Fibroblast of lung (primary cell): ENCODE measurements at regions not wholly inside any gene's neighbourhood (a gene's known extent, or its start where the extent isn't known, plus 50 kb on each side); places are given as distances from the start of the nearest gene placed in this dataset.

ENCODE experiments used
- EZH2 ChIP-seq: IDR thresholded peaks from 2 replicates; pipeline ENCODE4 v1.5.1; 2012; ENCODE audit warnings: low read length, control low read depth, mild to moderate bottlenecking; ENCODE audit errors: missing control alignments
- TF ChIP-seq, protein P1 (sequence below), 2 donors: IDR thresholded peaks in 1 of 2; conservative IDR thresholded peaks in 1 of 2; 1 replicate in 1 of 2; 2 replicates in 1 of 2; pipeline ENCODE4 v1.5.1; 2011 to 2012; ENCODE audit warnings: low read length in 2 of 2, control low read depth in 1 of 2, inconsistent platforms in 1 of 2, low read depth in 1 of 2, mild to moderate bottlenecking in 1 of 2

DNA sequence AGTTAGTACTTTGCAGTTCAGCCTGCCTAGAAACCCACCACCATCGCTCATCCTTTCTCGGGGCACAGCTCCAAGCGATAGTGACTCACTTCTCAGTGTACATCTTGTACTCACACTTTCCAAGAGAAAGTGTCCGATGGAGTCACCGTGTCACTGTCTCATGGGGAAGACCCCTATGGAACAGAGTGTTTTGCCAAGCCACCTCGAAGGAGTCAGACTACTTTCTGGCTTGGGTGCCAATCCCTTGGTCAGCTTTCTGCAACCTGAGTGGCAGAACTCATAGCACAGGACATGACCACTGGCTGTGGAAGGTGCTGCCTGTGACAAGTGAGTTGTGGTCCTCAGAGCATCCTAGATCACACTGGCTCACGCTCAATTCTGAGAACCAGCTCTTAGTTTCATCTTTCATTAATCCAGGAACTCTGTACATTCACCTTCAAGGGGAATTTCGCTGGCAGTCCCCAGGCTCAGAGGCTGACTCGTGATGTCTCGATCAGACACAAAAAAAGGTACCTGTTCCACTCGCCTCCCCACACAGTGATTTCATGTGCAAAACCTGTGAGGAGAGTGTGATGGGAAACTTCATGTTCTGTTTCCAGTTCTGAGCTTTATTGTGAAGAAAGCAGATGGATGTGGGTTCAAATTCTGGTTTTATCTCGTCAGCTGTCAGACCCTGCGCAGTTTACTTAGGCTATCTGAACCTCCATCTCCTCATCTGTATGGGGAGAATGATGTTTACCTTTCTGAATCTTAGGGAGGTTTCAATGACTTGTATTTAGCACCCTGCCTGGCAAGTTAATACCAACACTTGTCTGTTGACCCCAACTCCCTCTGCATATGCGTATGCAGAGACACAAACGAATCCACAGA is 127.3 kb upstream of the CCND2 start:
- TF ChIP-seq, protein P1, sequence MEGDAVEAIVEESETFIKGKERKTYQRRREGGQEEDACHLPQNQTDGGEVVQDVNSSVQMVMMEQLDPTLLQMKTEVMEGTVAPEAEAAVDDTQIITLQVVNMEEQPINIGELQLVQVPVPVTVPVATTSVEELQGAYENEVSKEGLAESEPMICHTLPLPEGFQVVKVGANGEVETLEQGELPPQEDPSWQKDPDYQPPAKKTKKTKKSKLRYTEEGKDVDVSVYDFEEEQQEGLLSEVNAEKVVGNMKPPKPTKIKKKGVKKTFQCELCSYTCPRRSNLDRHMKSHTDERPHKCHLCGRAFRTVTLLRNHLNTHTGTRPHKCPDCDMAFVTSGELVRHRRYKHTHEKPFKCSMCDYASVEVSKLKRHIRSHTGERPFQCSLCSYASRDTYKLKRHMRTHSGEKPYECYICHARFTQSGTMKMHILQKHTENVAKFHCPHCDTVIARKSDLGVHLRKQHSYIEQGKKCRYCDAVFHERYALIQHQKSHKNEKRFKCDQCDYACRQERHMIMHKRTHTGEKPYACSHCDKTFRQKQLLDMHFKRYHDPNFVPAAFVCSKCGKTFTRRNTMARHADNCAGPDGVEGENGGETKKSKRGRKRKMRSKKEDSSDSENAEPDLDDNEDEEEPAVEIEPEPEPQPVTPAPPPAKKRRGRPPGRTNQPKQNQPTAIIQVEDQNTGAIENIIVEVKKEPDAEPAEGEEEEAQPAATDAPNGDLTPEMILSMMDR (conservative IDR thresholded peaks at IDR 0.05 in 1 of 2, IDR thresholded peaks at IDR 0.05 in 1 of 2; ENCODE audit: low read depth in 1 of 2, low read length in 2 of 2), result no peak
- no peak for TF ChIP-seq EZH2
